Body of pancreas (tissue), 4 donors: ENCODE measurements at regions not wholly inside any gene's neighbourhood (a gene's known extent, or its start where the extent isn't known, plus 50 kb on each side); places are given as distances from the start of the nearest gene placed in this dataset.

Experiments
- CTCF ChIP-seq, 7 experiments: fragments of 450-650 bp in 4 of 7; fragments of 200-600 bp in 3 of 7; sonication (generic) in 3 of 7; IDR thresholded peaks; one replicate each; pipeline ENCODE4 v1.5.1; 2016 to 2019; ENCODE audit warnings: antibody characterized with exemption in 7 of 7
- POLR2A ChIP-seq, 3 donors: fragments of 450-650 bp; IDR thresholded peaks; one replicate each; pipeline ENCODE4 v1.6.1; 2016; ENCODE audit warnings: antibody characterized with exemption in 3 of 3, mild to moderate bottlenecking in 2 of 3

GRCh38 chr14:37697489-37698121, 102.2 kb downstream of the TTC6 start:
- TF ChIP-seq POLR2A (IDR thresholded peaks at IDR 0.05) (no peak), CTCF (IDR thresholded peaks at IDR 0.05) (no peak)
